ENCODE measurements at regions not wholly inside any gene's neighbourhood (a gene's known extent, or its start where the extent isn't known, plus 50 kb on each side); places are given as distances from the start of the nearest gene placed in this dataset.

GRCh38 chr11:70527046-70527395 lies 128.7 kb downstream of the CTTN start (continued):
- TF ChIP-seq RERE (CRISPR knock-in tag; IDR thresholded peaks at IDR 0.05; ENCODE audit: low read depth): no peak
- no peak for TF ChIP-seq ZFP36L1 (CRISPR knock-in tag; IDR thresholded peaks at IDR 0.05)
- TF ChIP-seq ZNF496 (CRISPR knock-in tag; IDR thresholded peaks at IDR 0.05; ENCODE audit: insufficient replicate concordance): no peak
- no peak for TF ChIP-seq CHD4 (IDR thresholded peaks at IDR 0.05; ENCODE audit: borderline replicate concordance, low read length)
- TF ChIP-seq CC2D1A (CRISPR knock-in tag; IDR thresholded peaks at IDR 0.05): no peak
- no peak for TF ChIP-seq ZFYVE20 (CRISPR knock-in tag; IDR thresholded peaks at IDR 0.05; ENCODE audit: borderline replicate concordance, low read depth)
- no peak for TF ChIP-seq ZBTB37 (CRISPR knock-in tag; IDR thresholded peaks at IDR 0.05)
- no peak for TF ChIP-seq ZBTB14 (CRISPR knock-in tag; IDR thresholded peaks at IDR 0.05)
